K562 (cell line): ENCODE measurements at regions not wholly inside any gene's neighbourhood (a gene's known extent, or its start where the extent isn't known, plus 50 kb on each side); places are given as distances from the start of the nearest gene placed in this dataset.

ENCODE experiments used
- CEBPB ChIP-seq: fragments of 450-650 bp; IDR thresholded peaks from 2 replicates; pipeline ENCODE4 v1.6.1; 2016; ENCODE audit warnings: missing genetic modification characterization, missing compliant biosample characterization
- CHAMP1 ChIP-seq: fragments of 450-650 bp; IDR thresholded peaks from 2 replicates; pipeline ENCODE4 v1.6.1; 2016; ENCODE audit warnings: mild to moderate bottlenecking
- CLOCK ChIP-seq: fragments of 250-450 bp; sonication (Bioruptor Pico); IDR thresholded peaks from 2 replicates; pipeline ENCODE4 v1.4.0; 2020; ENCODE audit warnings: mild to moderate bottlenecking, moderate library complexity, borderline replicate concordance
- E4F1 ChIP-seq: fragments of 250-450 bp; sonication (Bioruptor Pico); IDR thresholded peaks from 2 replicates; pipeline ENCODE4 v1.5.0; 2021; ENCODE audit warnings: mild to moderate bottlenecking, borderline replicate concordance
- ETS1 ChIP-seq: conservative IDR thresholded peaks from 2 replicates; pipeline ENCODE4 v1.6.1; 2011; ENCODE audit warnings: low read depth, mild to moderate bottlenecking, low read length; ENCODE audit not compliant: control insufficient read depth
- MAZ ChIP-seq, 2 experiments: fragments of 450-650 bp in 1 of 2; sonication (generic) in 1 of 2; formaldehyde crosslinking; IDR thresholded peaks in 1 of 2; conservative IDR thresholded peaks in 1 of 2; 2 replicates each; pipeline versions ENCODE4 v1.4.0 to v1.5.0; 2020; ENCODE audit warnings: mild to moderate bottlenecking in 1 of 2, missing genetic modification reagents in 1 of 2
- MXD1 ChIP-seq: fragments of 250-450 bp; sonication (Bioruptor Pico); IDR thresholded peaks from 2 replicates; pipeline ENCODE4 v1.8.0; 2021; ENCODE audit warnings: borderline replicate concordance, mild to moderate bottlenecking, moderate library complexity; ENCODE audit not compliant: poor library complexity, severe bottlenecking
- TGIF2 ChIP-seq: sonication (generic); formaldehyde crosslinking; IDR thresholded peaks from 2 replicates; pipeline ENCODE4 v1.8.1; 2022; ENCODE audit warnings: mild to moderate bottlenecking, missing genetic modification reagents, moderate library complexity
- ZBTB12 ChIP-seq: fragments of 250-450 bp; sonication (Bioruptor Pico); IDR thresholded peaks from 2 replicates; pipeline ENCODE4 v1.4.0; 2020
- ZFP91 ChIP-seq: sonication (generic); formaldehyde crosslinking; IDR thresholded peaks from 2 replicates; pipeline ENCODE4 v1.8.0; 2022; ENCODE audit warnings: mild to moderate bottlenecking, missing genetic modification reagents
- ZNF165 ChIP-seq: fragments of 250-450 bp; sonication (Bioruptor Pico); IDR thresholded peaks from 2 replicates; pipeline ENCODE4 v1.4.0; 2020; ENCODE audit warnings: borderline replicate concordance
- ZNF384 ChIP-seq: IDR thresholded peaks from 2 replicates; pipeline ENCODE4 v1.6.1; 2012; ENCODE audit warnings: low read depth, low read length, improper control_type of control experiment

- TF ChIP-seq E4F1 (CRISPR knock-in tag) (no peak), ZFP91 (no peak), ZNF384 (no peak), CEBPB (tag) (peak; percentile 58), MAZ (CRISPR knock-in tag; conservative IDR thresholded peaks at IDR 0.05 in 1 of 2, IDR thresholded peaks at IDR 0.05 in 1 of 2) (no peak), ZBTB12 (CRISPR knock-in tag) (0 out of 2 replicates have a peak, but pooled peaks have one; percentile 20), CHAMP1 (no peak), ETS1 (no peak), MXD1 (CRISPR knock-in tag) (no peak), CLOCK (CRISPR knock-in tag) (no peak), ZNF165 (CRISPR knock-in tag) (no peak), TGIF2 (CRISPR knock-in tag) (no peak)
Measured at GRCh38 chr4:186010821-186011220, 58.1 kb upstream of the TLR3 start (continued).
